Body of pancreas (tissue), 4 donors: ENCODE measurements at regions not wholly inside any gene's neighbourhood (a gene's known extent, or its start where the extent isn't known, plus 50 kb on each side); places are given as distances from the start of the nearest gene placed in this dataset.

ENCODE experiments used
- CTCF ChIP-seq, 7 experiments: fragments of 450-650 bp in 4 of 7; fragments of 200-600 bp in 3 of 7; sonication (generic) in 3 of 7; IDR thresholded peaks; one replicate each; pipeline ENCODE4 v1.5.1; 2016 to 2019; ENCODE audit warnings: antibody characterized with exemption in 7 of 7
- POLR2A ChIP-seq, 3 donors: fragments of 450-650 bp; IDR thresholded peaks; one replicate each; pipeline ENCODE4 v1.6.1; 2016; ENCODE audit warnings: antibody characterized with exemption in 3 of 3, mild to moderate bottlenecking in 2 of 3

DNA sequence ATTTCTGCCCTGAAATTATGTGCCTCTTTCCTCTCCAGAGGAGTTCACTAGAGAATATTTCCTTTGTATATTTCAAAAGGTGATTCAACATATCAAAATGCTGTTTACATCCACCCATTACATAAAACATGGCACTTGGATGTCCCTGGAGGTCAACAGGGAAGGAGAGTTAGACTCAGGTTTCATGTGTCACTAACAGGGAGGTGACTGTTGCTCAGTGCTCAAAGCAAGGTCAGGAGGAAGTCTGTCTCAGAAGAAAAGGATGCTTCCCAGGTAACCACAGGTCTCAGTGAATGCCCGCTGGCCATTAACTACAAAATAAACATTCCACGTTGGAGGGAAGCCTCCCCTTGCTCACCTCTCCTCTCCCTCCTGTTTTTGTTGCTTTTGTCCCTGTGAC, 198.6 kb downstream of the AXIN2 start:
- TF ChIP-seq POLR2A (IDR thresholded peaks at IDR 0.05) (no peak), CTCF (IDR thresholded peaks at IDR 0.05) (no peak)
